Smooth muscle cell (in vitro differentiated cells): ENCODE measurements at regions not wholly inside any gene's neighbourhood (a gene's known extent, or its start where the extent isn't known, plus 50 kb on each side); places are given as distances from the start of the nearest gene placed in this dataset.

Experiments used
- DNase-seq: peaks from one replicate; lab custom pipeline; 2025; ENCODE audit not compliant: unreplicated experiment; lab: John Stamatoyannopoulos, UW
- H2AFZ ChIP-seq: fragments of 200-600 bp; sonication (generic); 2 replicates; pipeline ENCODE4 v1.6.0; 2016; ENCODE audit warnings: antibody characterized with exemption, low read depth, mild to moderate bottlenecking
- H3F3A ChIP-seq: fragments of 200-600 bp; sonication (generic); 2 replicates; pipeline ENCODE4 v1.6.0; 2017; ENCODE audit warnings: antibody characterized with exemption, low read depth
- H3K27ac ChIP-seq: fragments of 200-600 bp; sonication (generic); 2 replicates; pipeline ENCODE4 v1.5.1; 2016; ENCODE audit warnings: low read depth, mild to moderate bottlenecking
- H3K27me3 ChIP-seq: fragments of 200-600 bp; sonication (generic); 2 replicates; pipeline ENCODE4 v1.6.1; 2016; ENCODE audit warnings: low read depth, mild to moderate bottlenecking
- H3K36me3 ChIP-seq: fragments of 200-600 bp; sonication (generic); 2 replicates; pipeline ENCODE4 v1.5.1; 2016; ENCODE audit warnings: low read depth
- H3K4me1 ChIP-seq: fragments of 200-600 bp; sonication (generic); 2 replicates; pipeline ENCODE4 v1.5.1; 2016; ENCODE audit warnings: low read depth
- H3K4me2 ChIP-seq: fragments of 200-600 bp; sonication (generic); 2 replicates; pipeline ENCODE4 v1.6.0; 2016; ENCODE audit warnings: mild to moderate bottlenecking
- H3K4me3 ChIP-seq: fragments of 200-600 bp; sonication (generic); 2 replicates; pipeline ENCODE4 v1.5.1; 2016; ENCODE audit warnings: mild to moderate bottlenecking
- H3K79me2 ChIP-seq: fragments of 200-600 bp; sonication (generic); 2 replicates; pipeline ENCODE4 v1.6.0; 2016; ENCODE audit warnings: low read depth, mild to moderate bottlenecking
- H3K9ac ChIP-seq: fragments of 200-600 bp; sonication (generic); 2 replicates; pipeline ENCODE4 v1.6.0; 2016; ENCODE audit warnings: low read depth
- H3K9me3 ChIP-seq: fragments of 200-600 bp; sonication (generic); replicated peaks from 2 replicates; pipeline ENCODE4 v1.5.1; 2016; ENCODE audit warnings: low read depth
- H4K20me1 ChIP-seq: fragments of 200-600 bp; sonication (generic); 2 replicates; pipeline ENCODE4 v1.6.0; 2016; ENCODE audit warnings: low read depth
- WGBS: methylation state at CpG from one replicate; pipeline ENCODE4 v1.1.7; 2016; ENCODE audit warnings: low lambda C conversion rate; 5-methylcytosine and 5-hydroxymethylcytosine counted together
- TF ChIP-seq, protein P1 (sequence below): fragments of 200-600 bp; sonication (generic); IDR thresholded peaks from 2 replicates; pipeline ENCODE4 v1.5.1; 2017; ENCODE audit warnings: borderline replicate concordance, mild to moderate bottlenecking, antibody characterized with exemption; ENCODE audit not compliant: insufficient read depth, poor library complexity, severe bottlenecking

DNA sequence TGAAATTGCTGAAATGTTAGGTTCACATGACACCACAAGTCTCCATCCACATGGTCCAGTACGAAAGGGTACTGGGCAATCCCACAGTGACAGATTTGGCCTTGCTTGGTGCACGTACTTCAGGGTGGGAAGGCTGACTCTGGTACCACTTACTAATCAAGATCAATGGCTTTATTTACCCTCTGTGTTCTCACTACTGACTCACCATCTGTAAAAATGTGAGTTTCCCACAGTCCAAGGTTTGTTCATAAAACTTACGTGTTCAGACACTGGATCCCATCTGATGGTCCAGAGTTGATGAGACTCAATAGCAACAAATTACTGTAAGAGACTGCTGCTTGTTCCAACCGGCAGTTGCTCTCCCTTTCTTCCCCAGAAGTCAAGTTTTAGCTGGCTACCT, 231.7 kb downstream of the LMX1A start:
- no peak for DNase-seq
- no peaks in the 10 kb centered on the region for H4K20me1 ChIP-seq
- H3K9ac ChIP-seq = no peak overlapping the region
- no peaks in the 10 kb centered on the region for H3F3A ChIP-seq
- WGBS = 80% methylated on average over 4 of the region's 4 CpGs
- H3K4me1 ChIP-seq = no peaks in the 10 kb centered on the region
- no peak overlapping the region for H2AFZ ChIP-seq
- no peak overlapping the region for H3K4me2 ChIP-seq
- no peaks in the 10 kb centered on the region for H3K79me2 ChIP-seq
- no peaks in the 10 kb centered on the region for H3K9me3 ChIP-seq
- H3K4me3 ChIP-seq = no peak overlapping the region
- TF ChIP-seq, protein P1, sequence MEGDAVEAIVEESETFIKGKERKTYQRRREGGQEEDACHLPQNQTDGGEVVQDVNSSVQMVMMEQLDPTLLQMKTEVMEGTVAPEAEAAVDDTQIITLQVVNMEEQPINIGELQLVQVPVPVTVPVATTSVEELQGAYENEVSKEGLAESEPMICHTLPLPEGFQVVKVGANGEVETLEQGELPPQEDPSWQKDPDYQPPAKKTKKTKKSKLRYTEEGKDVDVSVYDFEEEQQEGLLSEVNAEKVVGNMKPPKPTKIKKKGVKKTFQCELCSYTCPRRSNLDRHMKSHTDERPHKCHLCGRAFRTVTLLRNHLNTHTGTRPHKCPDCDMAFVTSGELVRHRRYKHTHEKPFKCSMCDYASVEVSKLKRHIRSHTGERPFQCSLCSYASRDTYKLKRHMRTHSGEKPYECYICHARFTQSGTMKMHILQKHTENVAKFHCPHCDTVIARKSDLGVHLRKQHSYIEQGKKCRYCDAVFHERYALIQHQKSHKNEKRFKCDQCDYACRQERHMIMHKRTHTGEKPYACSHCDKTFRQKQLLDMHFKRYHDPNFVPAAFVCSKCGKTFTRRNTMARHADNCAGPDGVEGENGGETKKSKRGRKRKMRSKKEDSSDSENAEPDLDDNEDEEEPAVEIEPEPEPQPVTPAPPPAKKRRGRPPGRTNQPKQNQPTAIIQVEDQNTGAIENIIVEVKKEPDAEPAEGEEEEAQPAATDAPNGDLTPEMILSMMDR = no peak
- peaks cover 94% of the 10 kb centered on the region for H3K27me3 ChIP-seq
- no peaks in the 10 kb centered on the region for H3K36me3 ChIP-seq
- no peak overlapping the region for H3K27ac ChIP-seq

DNA sequence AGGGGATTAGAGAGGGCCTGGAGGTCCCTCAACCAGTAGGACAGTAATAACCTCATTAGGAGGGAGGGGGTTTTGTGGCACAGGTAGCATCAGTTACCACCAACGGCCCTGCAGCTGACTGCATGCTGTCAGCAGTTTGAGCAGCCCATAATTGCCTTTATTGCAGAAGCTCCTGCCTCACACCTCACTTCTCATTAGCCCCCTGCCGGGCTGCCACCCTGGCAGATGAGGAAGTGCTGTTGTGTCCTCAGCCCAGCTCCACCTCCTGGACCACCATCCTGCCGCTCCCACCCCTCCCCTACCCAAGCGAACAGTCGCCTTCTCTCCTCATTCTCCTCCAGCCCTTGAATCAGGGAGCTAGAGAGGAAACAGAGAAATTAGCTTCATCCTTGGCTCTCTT, 237.4 kb downstream of the LMX1A start:
- no peaks in the 10 kb centered on the region for H3K4me1 ChIP-seq
- no peak overlapping the region for H3K4me3 ChIP-seq
- DNase-seq = no peak
- H2AFZ ChIP-seq = no peak overlapping the region
- no peak overlapping the region for H3K27ac ChIP-seq
- H3K4me2 ChIP-seq = no peak overlapping the region
- 71% methylated on average over 5 of the region's 5 CpGs for WGBS
- H4K20me1 ChIP-seq = no peaks in the 10 kb centered on the region
- no peaks in the 10 kb centered on the region for H3K79me2 ChIP-seq
- H3K9me3 ChIP-seq = no peaks in the 10 kb centered on the region
- TF ChIP-seq, protein P1 = no peak
- no peaks in the 10 kb centered on the region for H3K36me3 ChIP-seq
- peaks cover 93% of the 10 kb centered on the region for H3K27me3 ChIP-seq
- H3F3A ChIP-seq = no peaks in the 10 kb centered on the region
- H3K9ac ChIP-seq = no peak overlapping the region

DNA sequence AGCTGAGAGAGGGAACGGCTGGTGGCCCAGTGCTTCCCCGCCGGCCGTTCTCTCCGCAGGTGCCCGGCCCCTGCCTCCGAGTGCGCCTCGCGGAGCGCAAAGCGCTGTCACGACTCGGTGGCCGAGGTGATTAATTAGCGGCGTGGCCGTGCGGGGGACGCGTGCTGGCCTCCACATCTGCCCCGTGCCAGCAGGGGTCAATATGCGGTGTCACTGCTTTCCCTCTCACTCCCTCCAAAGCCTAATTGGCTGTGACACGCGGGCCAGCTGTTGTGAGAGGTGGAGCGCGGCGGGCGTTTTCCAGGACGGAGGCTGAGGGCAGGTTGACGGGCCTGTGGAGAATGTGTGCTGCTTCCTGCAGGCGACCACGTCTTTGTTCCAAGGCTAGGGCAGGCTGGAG, 239.0 kb downstream of the LMX1A start:
- TF ChIP-seq, protein P1 = no peak
- Histone ChIP-seq H3K4me1 (no peaks in the 10 kb centered on the region), H3K27me3 (peaks cover 80% of the 10 kb centered on the region), H4K20me1 (no peaks in the 10 kb centered on the region), H3K4me3 (no peak overlapping the region), H3K36me3 (no peaks in the 10 kb centered on the region), H3K9me3 (no peaks in the 10 kb centered on the region), H3K27ac (no peak overlapping the region), H3F3A (no peaks in the 10 kb centered on the region), H3K4me2 (no peak overlapping the region), H3K79me2 (no peaks in the 10 kb centered on the region), H2AFZ (no peak overlapping the region), H3K9ac (no peak overlapping the region)
- no peak for DNase-seq
- WGBS = 12% methylated on average over 33 of the region's 33 CpGs

DNA sequence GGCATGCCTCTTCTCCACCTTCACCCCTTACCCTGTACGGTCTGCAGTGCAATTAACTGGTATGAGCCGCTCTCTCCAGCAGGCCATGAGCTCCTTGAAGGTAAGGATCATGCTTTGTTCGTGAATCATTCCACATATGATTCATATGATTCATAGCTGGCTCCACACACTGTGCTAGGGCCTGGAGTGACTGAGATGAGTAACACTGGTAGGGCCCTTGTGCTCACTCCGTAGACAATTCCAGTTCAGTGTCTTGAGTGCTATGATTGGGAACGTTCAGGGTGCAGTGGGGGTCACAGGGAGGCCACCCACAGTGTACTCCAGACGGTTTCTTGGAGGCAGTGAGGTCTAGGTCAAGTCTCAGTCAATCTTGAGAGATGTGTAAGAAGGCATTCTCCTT, 239.8 kb downstream of the LMX1A start:
- Histone ChIP-seq H4K20me1 (no peaks in the 10 kb centered on the region), H3K9ac (no peak overlapping the region), H3K27me3 (peaks cover 79% of the 10 kb centered on the region), H3K36me3 (no peaks in the 10 kb centered on the region), H3K4me3 (no peak overlapping the region), H3K4me2 (no peak overlapping the region), H3K79me2 (no peaks in the 10 kb centered on the region), H3K4me1 (no peaks in the 10 kb centered on the region), H3K27ac (no peak overlapping the region), H3F3A (no peaks in the 10 kb centered on the region), H2AFZ (no peak overlapping the region), H3K9me3 (no peaks in the 10 kb centered on the region)
- 43% methylated on average over 6 of the region's 6 CpGs for WGBS
- TF ChIP-seq, protein P1 = no peak
- no peak for DNase-seq
